ENCODE measurements at regions not wholly inside any gene's neighbourhood (a gene's known extent, or its start where the extent isn't known, plus 50 kb on each side); places are given as distances from the start of the nearest gene placed in this dataset.

DNA sequence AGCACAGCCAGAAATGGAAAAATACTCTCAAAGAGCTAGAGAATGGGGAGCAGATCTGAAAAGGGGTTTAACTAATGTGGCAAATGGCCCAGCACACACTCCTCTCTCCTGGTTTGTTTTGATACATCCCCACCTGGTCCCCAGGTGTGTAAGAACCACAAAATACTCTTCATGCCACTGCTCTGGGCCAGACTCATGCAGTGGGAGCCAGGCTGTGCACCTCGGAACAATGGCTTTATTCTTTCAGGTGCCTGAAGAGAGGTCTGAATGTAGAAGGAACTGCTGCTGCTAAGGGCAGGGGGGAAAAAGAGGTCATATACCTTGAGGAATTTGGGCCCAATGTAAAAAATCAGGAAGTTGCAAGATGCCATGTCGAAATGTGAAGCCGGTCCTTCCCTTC is 123.9 kb upstream of the ADAMTSL1 start:
- no peak overlapping the region for H3K27ac ChIP-seq (ENCODE audit: low read depth in 1 of 2, low read length in 1 of 2)
- no peaks in the 10 kb centered on the region for H3K9me3 ChIP-seq (ENCODE audit: control insufficient read depth in 2 of 2, insufficient read depth in 1 of 2, low read length in 1 of 2)
- H3K4me1 ChIP-seq (ENCODE audit: control insufficient read depth in 2 of 2, insufficient read depth in 2 of 2, low read length in 2 of 2) = no peaks in the 10 kb centered on the region
- no peaks in the 10 kb centered on the region for H3K27me3 ChIP-seq (ENCODE audit: control insufficient read depth in 2 of 2, insufficient read depth in 1 of 2, low read length in 1 of 2)
- DNase-seq (ENCODE audit: low read depth in 6 of 9, low spot score in 9 of 9) = no peak
- no peaks in the 10 kb centered on the region for H3K36me3 ChIP-seq (ENCODE audit: control insufficient read depth in 2 of 2, insufficient read depth in 2 of 2, low read length in 1 of 2)
- 96% methylated on average over 3 of the region's 3 CpGs for WGBS
- no peak overlapping the region for H3K4me3 ChIP-seq (ENCODE audit: low read length in 2 of 2)

DNA sequence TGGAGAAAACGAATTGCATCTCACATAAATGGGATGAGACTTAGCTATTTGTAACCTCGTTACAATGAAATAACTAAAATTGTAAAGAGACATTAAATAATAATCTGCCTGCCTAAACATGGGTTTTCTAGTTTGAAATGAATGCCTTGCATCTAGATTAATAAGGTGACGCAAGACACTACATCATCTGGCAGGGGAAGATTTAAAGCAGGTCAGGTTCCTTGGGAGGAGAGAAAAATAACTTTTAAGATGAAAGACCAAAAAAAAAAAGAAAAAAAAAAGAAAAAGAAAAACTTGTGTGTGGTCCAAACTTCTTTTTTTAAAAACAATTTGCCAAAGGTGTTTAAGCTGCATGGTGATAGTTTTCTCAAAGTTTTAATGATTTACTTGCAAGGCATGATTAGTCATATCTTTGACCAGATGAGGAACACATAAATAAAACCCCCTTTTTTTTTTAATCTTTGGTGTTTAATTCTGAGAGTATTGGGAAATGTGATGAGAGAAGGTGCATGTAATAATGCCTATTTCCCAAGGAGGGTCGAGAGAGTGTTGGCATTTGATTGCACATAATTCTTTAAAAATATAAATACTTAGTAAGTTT is 122.9 kb upstream of the ADAMTSL1 start:
- WGBS = 87% methylated on average over 4 of the region's 4 CpGs
- Histone ChIP-seq H3K36me3 (ENCODE audit: control insufficient read depth in 2 of 2, insufficient read depth in 2 of 2, low read length in 1 of 2) (no peaks in the 10 kb centered on the region), H3K4me1 (ENCODE audit: control insufficient read depth in 2 of 2, insufficient read depth in 2 of 2, low read length in 2 of 2) (no peaks in the 10 kb centered on the region), H3K4me3 (ENCODE audit: low read length in 2 of 2) (no peak overlapping the region), H3K27me3 (ENCODE audit: control insufficient read depth in 2 of 2, insufficient read depth in 1 of 2, low read length in 1 of 2) (no peaks in the 10 kb centered on the region), H3K9me3 (ENCODE audit: control insufficient read depth in 2 of 2, insufficient read depth in 1 of 2, low read length in 1 of 2) (no peaks in the 10 kb centered on the region), H3K27ac (ENCODE audit: low read depth in 1 of 2, low read length in 1 of 2) (no peak overlapping the region)
- DNase-seq (ENCODE audit: low read depth in 6 of 9, low spot score in 9 of 9) = no peak

DNA sequence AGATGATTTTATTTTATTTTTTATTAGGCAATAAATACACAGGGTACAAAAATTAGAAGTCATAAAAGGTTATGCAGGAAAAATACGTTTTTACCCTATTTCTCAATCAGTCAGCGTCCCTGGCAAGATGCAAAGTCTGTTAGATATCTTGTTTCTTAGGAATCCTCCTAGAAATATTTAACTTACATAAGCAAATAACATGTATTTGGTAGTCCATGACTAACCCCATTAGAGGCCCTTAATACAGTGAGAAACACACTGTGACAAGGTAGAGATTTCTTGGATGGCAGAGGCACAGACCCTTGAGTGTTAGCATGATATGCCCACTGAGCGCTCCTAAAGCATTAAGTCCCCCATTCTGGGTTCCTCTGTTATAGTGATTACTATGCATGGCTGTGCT is 121.2 kb upstream of the ADAMTSL1 start:
- Histone ChIP-seq H3K27ac (ENCODE audit: low read depth in 1 of 2, low read length in 1 of 2) (no peak overlapping the region), H3K36me3 (ENCODE audit: control insufficient read depth in 2 of 2, insufficient read depth in 2 of 2, low read length in 1 of 2) (no peaks in the 10 kb centered on the region), H3K27me3 (ENCODE audit: control insufficient read depth in 2 of 2, insufficient read depth in 1 of 2, low read length in 1 of 2) (no peaks in the 10 kb centered on the region), H3K4me1 (ENCODE audit: control insufficient read depth in 2 of 2, insufficient read depth in 2 of 2, low read length in 2 of 2) (no peaks in the 10 kb centered on the region), H3K9me3 (ENCODE audit: control insufficient read depth in 2 of 2, insufficient read depth in 1 of 2, low read length in 1 of 2) (no peaks in the 10 kb centered on the region), H3K4me3 (ENCODE audit: low read length in 2 of 2) (no peak overlapping the region)
- no peak for DNase-seq (ENCODE audit: low read depth in 6 of 9, low spot score in 9 of 9)
- WGBS = 81% methylated on average over 3 of the region's 3 CpGs

- H3K27me3 ChIP-seq (ENCODE audit: control insufficient read depth in 2 of 2, insufficient read depth in 1 of 2, low read length in 1 of 2) = no peaks in the 10 kb centered on the region
Measured at GRCh38 chr9:18353473-18353872, 120.5 kb upstream of the ADAMTSL1 start.

DNA sequence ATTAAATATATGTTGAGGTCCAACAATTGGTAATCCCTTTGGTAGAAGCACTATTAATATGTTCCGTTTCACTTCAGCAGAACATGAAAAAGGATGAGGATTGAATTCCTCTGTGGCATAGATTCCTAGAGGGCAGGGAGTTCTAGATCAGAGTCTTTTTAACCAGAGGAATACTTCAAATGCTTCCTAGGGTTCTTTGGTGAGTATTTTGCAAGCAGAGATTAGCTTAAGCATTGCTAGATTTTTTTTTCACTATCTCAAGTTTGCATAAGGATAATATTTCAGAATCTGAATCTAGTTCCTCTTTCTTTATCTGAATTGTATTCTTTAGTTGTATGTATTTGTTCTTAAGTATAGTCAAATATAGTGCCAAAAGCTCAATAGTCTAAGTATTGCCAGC is 116.6 kb upstream of the ADAMTSL1 start:
- Histone ChIP-seq H3K36me3 (ENCODE audit: control insufficient read depth in 2 of 2, insufficient read depth in 2 of 2, low read length in 1 of 2) (no peaks in the 10 kb centered on the region), H3K4me1 (ENCODE audit: control insufficient read depth in 2 of 2, insufficient read depth in 2 of 2, low read length in 2 of 2) (peaks cover 0 to 3% of the 10 kb centered on the region in 2 donors), H3K27me3 (ENCODE audit: control insufficient read depth in 2 of 2, insufficient read depth in 1 of 2, low read length in 1 of 2) (no peaks in the 10 kb centered on the region), H3K9me3 (ENCODE audit: control insufficient read depth in 2 of 2, insufficient read depth in 1 of 2, low read length in 1 of 2) (no peaks in the 10 kb centered on the region), H3K4me3 (ENCODE audit: low read length in 2 of 2) (no peak overlapping the region), H3K27ac (ENCODE audit: low read depth in 1 of 2, low read length in 1 of 2) (no peak overlapping the region)
- no peak for DNase-seq (ENCODE audit: low read depth in 6 of 9, low spot score in 9 of 9)
- 94% methylated on average over 1 of the region's 1 CpG for WGBS

More at GRCh38 chr9:18353473-18353872, 120.5 kb upstream of the ADAMTSL1 start:
- Histone ChIP-seq H3K4me3 (ENCODE audit: low read length in 2 of 2) (no peak overlapping the region), H3K4me1 (ENCODE audit: control insufficient read depth in 2 of 2, insufficient read depth in 2 of 2, low read length in 2 of 2) (no peaks in the 10 kb centered on the region), H3K9me3 (ENCODE audit: control insufficient read depth in 2 of 2, insufficient read depth in 1 of 2, low read length in 1 of 2) (no peaks in the 10 kb centered on the region), H3K36me3 (ENCODE audit: control insufficient read depth in 2 of 2, insufficient read depth in 2 of 2, low read length in 1 of 2) (no peaks in the 10 kb centered on the region), H3K27ac (ENCODE audit: low read depth in 1 of 2, low read length in 1 of 2) (no peak overlapping the region)
- DNase-seq (ENCODE audit: low read depth in 6 of 9, low spot score in 9 of 9) = no peak

DNA sequence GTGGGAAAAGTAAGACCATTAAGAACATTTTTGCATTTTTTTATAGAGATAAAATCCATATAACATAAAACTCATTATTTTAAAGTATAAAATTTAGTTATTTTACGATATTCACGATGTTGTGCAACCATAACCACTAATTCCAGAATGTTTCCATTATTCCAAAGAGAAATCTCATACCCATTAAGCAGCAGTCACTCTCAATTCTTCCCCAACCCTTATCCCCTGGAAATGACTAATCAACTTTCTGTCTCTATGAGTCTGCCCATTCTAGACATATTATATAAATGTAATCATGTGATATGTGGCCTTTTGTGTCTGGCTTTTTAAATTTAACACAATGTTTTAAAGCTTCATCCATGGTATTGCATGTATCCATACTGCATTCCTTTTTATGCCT is 115.6 kb upstream of the ADAMTSL1 start:
- Histone ChIP-seq H3K9me3 (ENCODE audit: control insufficient read depth in 2 of 2, insufficient read depth in 1 of 2, low read length in 1 of 2) (no peaks in the 10 kb centered on the region), H3K36me3 (ENCODE audit: control insufficient read depth in 2 of 2, insufficient read depth in 2 of 2, low read length in 1 of 2) (no peaks in the 10 kb centered on the region), H3K4me1 (ENCODE audit: control insufficient read depth in 2 of 2, insufficient read depth in 2 of 2, low read length in 2 of 2) (peaks cover 0 to 3% of the 10 kb centered on the region in 2 donors), H3K27ac (ENCODE audit: low read depth in 1 of 2, low read length in 1 of 2) (no peak overlapping the region), H3K27me3 (ENCODE audit: control insufficient read depth in 2 of 2, insufficient read depth in 1 of 2, low read length in 1 of 2) (no peaks in the 10 kb centered on the region), H3K4me3 (ENCODE audit: low read length in 2 of 2) (no peak overlapping the region)
- 87% methylated on average over 2 of the region's 2 CpGs for WGBS
- DNase-seq (ENCODE audit: low read depth in 6 of 9, low spot score in 9 of 9) = no peak

- DNase-seq (ENCODE audit: low read depth in 6 of 9, low spot score in 9 of 9) = no peak
- Histone ChIP-seq H3K4me1 (ENCODE audit: control insufficient read depth in 2 of 2, insufficient read depth in 2 of 2, low read length in 2 of 2) (peaks cover 0 to 3% of the 10 kb centered on the region in 2 donors), H3K4me3 (ENCODE audit: low read length in 2 of 2) (no peak overlapping the region), H3K36me3 (ENCODE audit: control insufficient read depth in 2 of 2, insufficient read depth in 2 of 2, low read length in 1 of 2) (no peaks in the 10 kb centered on the region), H3K27ac (ENCODE audit: low read depth in 1 of 2, low read length in 1 of 2) (no peak overlapping the region), H3K27me3 (ENCODE audit: control insufficient read depth in 2 of 2, insufficient read depth in 1 of 2, low read length in 1 of 2) (no peaks in the 10 kb centered on the region), H3K9me3 (ENCODE audit: control insufficient read depth in 2 of 2, insufficient read depth in 1 of 2, low read length in 1 of 2) (no peaks in the 10 kb centered on the region)
- WGBS = 95% methylated on average over 1 of the region's 1 CpG
Measured at GRCh38 chr9:18359335-18359734, 114.6 kb upstream of the ADAMTSL1 start.

DNA sequence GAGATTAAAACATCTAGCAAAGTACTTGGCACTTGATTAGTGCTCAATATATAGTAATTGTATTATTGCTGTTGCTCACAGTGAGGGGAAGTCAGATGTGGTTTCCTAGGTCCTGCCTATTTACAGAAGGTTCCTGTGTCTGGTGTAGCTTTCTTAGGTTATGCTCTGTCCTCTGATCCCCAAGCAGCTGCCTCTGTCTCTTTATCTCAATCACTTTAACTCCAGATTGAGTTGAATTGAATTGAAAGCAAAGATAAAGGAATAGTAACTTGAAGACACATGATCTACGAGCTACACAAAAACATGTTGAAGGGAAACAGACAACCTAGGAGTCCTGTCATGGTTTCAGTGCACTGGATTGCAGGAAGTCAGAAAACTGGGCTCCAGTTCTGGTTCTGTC is 113.9 kb upstream of the ADAMTSL1 start:
- WGBS = 41% methylated on average over 1 of the region's 1 CpG

GRCh38 chr9:18361646-18362045 is 112.3 kb upstream of the ADAMTSL1 start:
- Histone ChIP-seq H3K9me3 (ENCODE audit: control insufficient read depth in 2 of 2, insufficient read depth in 1 of 2, low read length in 1 of 2) (no peaks in the 10 kb centered on the region), H3K36me3 (ENCODE audit: control insufficient read depth in 2 of 2, insufficient read depth in 2 of 2, low read length in 1 of 2) (no peaks in the 10 kb centered on the region), H3K27me3 (ENCODE audit: control insufficient read depth in 2 of 2, insufficient read depth in 1 of 2, low read length in 1 of 2) (no peaks in the 10 kb centered on the region), H3K27ac (ENCODE audit: low read depth in 1 of 2, low read length in 1 of 2) (no peak overlapping the region), H3K4me1 (ENCODE audit: control insufficient read depth in 2 of 2, insufficient read depth in 2 of 2, low read length in 2 of 2) (peaks cover 0 to 3% of the 10 kb centered on the region in 2 donors), H3K4me3 (ENCODE audit: low read length in 2 of 2) (no peak overlapping the region)
- no peak for DNase-seq (ENCODE audit: low read depth in 6 of 9, low spot score in 9 of 9)
- WGBS = 89% methylated on average over 2 of the region's 2 CpGs

More for the DNA sequence above, 113.9 kb upstream of the ADAMTSL1 start:
- no peaks in the 10 kb centered on the region for H3K36me3 ChIP-seq (ENCODE audit: control insufficient read depth in 2 of 2, insufficient read depth in 2 of 2, low read length in 1 of 2)
- H3K27me3 ChIP-seq (ENCODE audit: control insufficient read depth in 2 of 2, insufficient read depth in 1 of 2, low read length in 1 of 2) = no peaks in the 10 kb centered on the region
- no peak overlapping the region for H3K27ac ChIP-seq (ENCODE audit: low read depth in 1 of 2, low read length in 1 of 2)
- peaks cover 0 to 3% of the 10 kb centered on the region in 2 donors for H3K4me1 ChIP-seq (ENCODE audit: control insufficient read depth in 2 of 2, insufficient read depth in 2 of 2, low read length in 2 of 2)
- DNase-seq (ENCODE audit: low read depth in 6 of 9, low spot score in 9 of 9) = no peak
- H3K4me3 ChIP-seq (ENCODE audit: low read length in 2 of 2) = no peak overlapping the region
- H3K9me3 ChIP-seq (ENCODE audit: control insufficient read depth in 2 of 2, insufficient read depth in 1 of 2, low read length in 1 of 2) = no peaks in the 10 kb centered on the region

- WGBS = 89% methylated on average over 1 of the region's 1 CpG
Measured at GRCh38 chr9:18362166-18362565, 111.8 kb upstream of the ADAMTSL1 start.

More at GRCh38 chr9:18362166-18362565, 111.8 kb upstream of the ADAMTSL1 start:
- Histone ChIP-seq H3K9me3 (ENCODE audit: control insufficient read depth in 2 of 2, insufficient read depth in 1 of 2, low read length in 1 of 2) (no peaks in the 10 kb centered on the region), H3K4me1 (ENCODE audit: control insufficient read depth in 2 of 2, insufficient read depth in 2 of 2, low read length in 2 of 2) (peaks cover 0 to 3% of the 10 kb centered on the region in 2 donors), H3K27ac (ENCODE audit: low read depth in 1 of 2, low read length in 1 of 2) (no peak overlapping the region), H3K27me3 (ENCODE audit: control insufficient read depth in 2 of 2, insufficient read depth in 1 of 2, low read length in 1 of 2) (no peaks in the 10 kb centered on the region), H3K4me3 (ENCODE audit: low read length in 2 of 2) (no peak overlapping the region), H3K36me3 (ENCODE audit: control insufficient read depth in 2 of 2, insufficient read depth in 2 of 2, low read length in 1 of 2) (no peaks in the 10 kb centered on the region)
- no peak for DNase-seq (ENCODE audit: low read depth in 6 of 9, low spot score in 9 of 9)
